GM18907 (cell line): ENCODE measurements at regions not wholly inside any gene's neighbourhood (a gene's known extent, or its start where the extent isn't known, plus 50 kb on each side); places are given as distances from the start of the nearest gene placed in this dataset.
"Not testable (repeated sequence)": the region's sequence is repeated elsewhere in the genome, so short reads cannot be mapped to it uniquely, and the experiment has no call there.

ENCODE experiments used
- ATAC-seq: cut with Tn5 transposase; IDR thresholded peaks from one replicate; pipeline ENCODE4 v1.9.1; 2021; ENCODE audit warnings: mild to moderate bottlenecking, moderate library complexity; ENCODE audit not compliant: unreplicated experiment

- no peak for ATAC-seq
Observed at GRCh38 chr6:14763139-14763538, 482.7 kb upstream of the JARID2 start.

DNA sequence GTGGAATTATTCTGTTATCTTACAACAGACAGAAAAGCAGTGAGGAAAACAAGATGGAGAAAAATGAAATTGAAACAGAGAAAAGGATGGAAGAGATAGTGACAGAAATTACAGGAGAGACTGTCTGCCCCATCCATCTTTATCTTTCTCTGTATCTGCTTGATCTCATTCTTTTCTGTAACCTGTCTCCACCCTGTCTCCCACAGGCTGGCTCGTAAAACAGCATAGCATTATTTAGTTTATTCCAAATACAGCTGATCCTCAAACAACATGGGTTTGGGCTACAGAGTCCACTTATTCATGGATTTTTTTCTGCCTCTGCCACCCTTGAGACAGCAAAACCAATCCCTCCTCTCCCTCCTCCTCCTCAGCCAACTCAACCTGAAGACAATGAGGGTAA lies 482.3 kb upstream of the JARID2 start:
- ATAC-seq = no peak

DNA sequence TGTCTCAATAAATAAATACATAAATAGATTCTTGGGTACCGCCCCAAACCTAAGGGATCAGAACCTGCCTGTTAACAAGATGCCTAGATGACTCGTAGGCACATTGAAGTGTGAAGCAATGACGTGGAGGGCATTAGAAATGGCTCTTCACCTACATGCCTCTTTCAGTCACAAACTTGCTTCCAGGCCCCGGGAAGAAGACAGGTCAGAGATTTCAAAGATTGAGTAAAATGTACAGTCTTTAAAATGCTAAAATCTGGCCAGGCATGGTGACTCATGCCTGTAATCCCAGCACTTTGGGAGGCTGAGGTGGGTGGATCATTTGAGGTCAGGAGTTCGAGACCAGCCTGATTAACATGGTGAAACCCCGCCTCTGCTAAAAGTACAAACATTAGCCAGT lies 480.8 kb upstream of the JARID2 start:
- ATAC-seq = no peak

GRCh38 chr6:14765721-14766390 lies 480.0 kb upstream of the JARID2 start:
- ATAC-seq = no peak

DNA sequence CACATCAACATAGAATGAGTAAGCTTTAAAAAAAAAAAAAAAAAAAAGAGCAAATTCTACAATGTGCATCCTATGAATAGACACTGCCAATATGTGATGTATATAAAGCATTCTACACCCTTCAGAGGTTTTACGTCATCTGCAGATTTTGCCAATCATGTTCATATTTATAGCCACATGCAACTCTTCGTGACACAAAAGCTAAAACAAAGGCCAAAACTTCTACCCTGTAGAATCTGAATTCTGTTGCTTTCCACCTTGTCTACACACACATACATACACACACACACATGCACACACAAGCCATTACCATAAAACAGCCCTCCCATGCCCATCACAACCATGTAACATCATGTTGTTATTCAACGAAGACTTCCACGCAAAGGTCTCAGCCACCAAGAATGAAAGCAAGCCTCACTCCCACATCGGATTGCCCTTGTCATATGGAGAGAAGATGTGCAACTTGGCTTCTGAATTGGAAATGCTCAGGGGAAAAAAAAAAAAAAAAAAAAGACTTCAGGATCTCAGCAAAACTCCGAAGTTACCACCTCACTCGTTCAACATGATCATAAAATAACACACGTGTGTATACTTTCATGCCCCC lies 479.4 kb upstream of the JARID2 start:
- ATAC-seq = no peak

GRCh38 chr6:14767226-14767625 lies 478.6 kb upstream of the JARID2 start:
- no peak for ATAC-seq

- ATAC-seq = no peak
Observed at GRCh38 chr6:14770040-14770439, 475.8 kb upstream of the JARID2 start.

DNA sequence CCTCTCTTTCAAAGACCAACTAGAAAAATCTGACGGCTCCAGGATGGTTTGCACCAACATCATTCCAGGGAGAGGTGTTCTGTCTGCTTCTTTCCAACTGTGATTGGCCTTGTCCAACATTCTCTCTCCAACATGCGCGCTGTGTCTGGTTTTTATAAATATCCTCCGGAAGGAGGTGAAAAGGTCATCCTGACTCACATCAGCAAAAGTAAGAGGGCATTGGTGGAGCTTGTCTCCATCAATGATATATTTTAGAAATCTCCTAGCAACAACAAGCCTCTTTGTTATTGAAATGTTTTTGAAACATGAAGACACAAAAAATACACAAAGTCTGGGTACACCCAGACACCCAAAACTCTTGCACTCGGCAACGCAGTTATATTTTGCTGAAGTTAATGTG lies 475.3 kb upstream of the JARID2 start:
- no peak for ATAC-seq

GRCh38 chr6:14771016-14771415 lies 474.9 kb upstream of the JARID2 start:
- ATAC-seq = no peak

DNA sequence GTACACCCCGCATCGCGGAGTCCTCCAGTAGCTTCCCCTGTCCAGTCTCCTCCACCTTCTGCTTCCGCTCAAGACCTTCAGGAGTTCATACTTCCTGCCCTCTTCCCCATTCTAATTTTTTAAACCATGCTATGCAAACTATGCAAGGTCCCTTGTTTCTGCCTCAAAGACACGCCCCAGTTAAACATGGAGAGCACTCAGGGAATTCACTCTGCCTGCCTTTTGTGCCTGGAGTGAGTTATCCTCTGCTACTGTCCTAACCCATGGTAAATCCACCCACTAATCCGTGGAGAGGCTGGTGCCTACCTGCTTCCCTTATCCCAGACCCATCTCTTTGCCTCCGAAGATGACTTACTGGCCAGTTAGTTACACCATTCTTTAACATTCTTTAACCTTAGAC lies 473.7 kb upstream of the JARID2 start:
- ATAC-seq = no peak

GRCh38 chr6:14775528-14775927 lies 470.3 kb upstream of the JARID2 start:
- no peak for ATAC-seq

- no peak for ATAC-seq
Observed at GRCh38 chr6:14776307-14776706, 469.6 kb upstream of the JARID2 start.

DNA sequence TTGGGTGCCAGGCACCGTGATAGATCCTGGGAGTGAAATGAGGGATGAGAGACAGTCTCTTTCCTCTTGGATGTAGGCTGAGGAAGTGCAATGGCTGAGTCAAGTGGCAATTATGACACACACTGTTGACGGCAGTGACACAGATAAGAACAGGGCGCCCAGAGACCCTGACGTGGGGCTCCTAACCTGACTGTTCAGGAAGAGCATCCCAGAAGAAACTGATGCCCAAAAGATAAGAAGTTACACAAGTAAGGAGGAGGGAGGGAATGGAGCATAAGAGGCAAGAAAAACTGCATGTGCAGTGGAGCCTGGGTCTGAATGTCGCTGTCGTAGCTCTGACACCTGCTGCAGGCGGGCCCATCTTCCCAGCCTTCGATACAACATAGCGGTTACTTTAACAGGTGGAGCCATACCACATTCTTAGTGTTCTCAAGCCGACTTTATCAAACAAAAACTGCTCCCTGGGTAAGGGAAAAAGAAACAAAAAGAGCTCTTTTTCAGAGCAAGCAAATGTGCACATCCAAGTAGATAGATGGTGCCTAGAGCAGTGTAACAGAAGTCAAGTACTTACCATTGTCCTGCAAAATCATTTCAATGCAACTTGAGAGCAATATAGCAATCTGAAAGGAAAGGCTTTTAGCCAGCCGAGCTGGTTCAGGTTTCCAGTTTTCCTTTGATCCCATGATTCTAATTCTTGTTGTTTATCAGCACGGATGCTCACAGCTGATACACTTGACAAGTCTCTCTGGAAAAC lies 463.9 kb upstream of the JARID2 start:
- ATAC-seq = no peak

DNA sequence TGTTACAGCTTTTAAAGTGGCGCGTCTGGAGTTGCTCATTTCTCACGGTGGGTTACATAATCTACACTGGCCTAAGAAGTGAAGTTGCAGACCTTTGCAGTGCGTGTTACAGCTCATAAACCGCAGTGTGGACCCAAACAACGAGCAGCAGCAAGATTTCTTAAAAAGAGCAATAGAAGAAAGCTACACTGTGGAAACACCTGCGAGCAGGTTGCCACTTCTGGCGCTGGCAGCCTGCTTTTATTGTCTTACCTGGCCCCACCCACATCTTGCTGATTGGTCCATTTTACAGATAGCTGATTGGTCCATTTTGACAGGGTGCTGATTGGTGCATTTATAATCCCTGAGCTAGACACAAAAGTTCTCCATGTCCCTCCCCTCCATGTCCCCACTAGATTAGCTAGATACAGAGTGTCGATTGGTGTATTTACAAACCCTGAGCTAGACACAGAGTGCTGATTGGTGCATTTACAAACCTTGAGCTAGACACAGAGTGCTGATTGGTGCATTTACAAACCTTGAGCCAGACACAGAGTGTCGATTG lies 462.9 kb upstream of the JARID2 start:
- not testable (repeated sequence) for ATAC-seq

DNA sequence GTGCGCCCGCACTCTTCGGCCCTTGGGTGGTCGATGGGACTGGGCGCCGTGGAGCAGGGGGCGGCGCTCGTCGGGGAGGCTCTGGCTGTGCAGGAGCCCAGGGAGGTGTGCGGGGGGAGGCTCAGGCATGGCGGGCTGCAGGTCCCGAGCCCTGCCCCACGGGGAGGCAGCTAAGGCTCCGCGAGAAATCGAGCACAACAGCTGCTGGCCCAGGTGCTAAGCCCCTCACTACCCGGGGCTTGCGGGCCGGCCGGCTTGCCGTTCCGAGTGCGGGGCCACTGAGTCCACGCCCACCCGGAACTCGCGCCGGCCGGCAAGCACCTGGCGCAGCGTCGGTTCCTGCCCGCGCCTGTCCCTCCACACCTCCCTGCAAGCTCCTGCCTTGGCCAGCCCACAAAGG lies 462.3 kb upstream of the JARID2 start:
- no peak for ATAC-seq

DNA sequence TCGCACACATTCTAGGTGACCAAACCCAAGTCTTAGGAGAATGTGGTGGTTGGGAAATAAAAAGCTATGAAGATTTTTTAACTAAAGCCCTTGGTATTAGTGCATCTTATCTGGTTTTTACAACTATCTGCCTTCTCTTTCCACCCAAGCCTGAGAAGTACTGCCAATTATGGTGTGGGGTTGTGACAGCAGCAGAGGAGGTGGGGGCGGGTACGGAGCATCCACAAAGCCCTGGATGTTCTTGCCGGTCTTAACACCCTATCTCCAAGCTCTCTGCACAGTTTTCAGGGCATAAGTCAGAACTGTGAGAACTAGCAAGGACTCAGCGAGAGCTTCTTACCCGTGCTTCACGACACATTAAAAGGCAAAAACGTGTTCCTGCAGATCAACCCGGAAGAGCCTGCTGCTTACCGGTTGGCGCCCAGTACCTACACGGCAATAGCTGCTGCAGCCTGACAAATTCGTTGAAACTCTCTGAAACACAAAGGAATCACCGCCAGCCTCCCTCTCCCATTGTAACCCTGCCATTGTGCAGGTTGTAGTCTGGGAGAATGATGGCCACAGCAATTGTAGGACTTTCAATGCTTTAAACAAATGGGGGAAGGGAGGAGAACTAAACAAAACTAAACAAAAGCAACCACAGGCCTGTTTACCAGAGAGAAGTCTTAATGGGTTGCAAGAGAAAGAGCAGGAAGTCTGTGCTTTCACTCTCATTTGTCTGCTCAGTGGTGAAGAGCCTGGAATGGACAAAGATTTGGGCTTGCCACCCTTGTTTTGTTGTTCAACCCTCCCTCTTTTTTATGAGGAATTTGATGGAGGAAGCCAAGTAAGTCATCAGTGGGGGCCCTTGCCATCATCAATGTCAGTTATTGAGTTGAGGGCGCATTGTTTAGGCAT lies 461.0 kb upstream of the JARID2 start:
- no peak for ATAC-seq

DNA sequence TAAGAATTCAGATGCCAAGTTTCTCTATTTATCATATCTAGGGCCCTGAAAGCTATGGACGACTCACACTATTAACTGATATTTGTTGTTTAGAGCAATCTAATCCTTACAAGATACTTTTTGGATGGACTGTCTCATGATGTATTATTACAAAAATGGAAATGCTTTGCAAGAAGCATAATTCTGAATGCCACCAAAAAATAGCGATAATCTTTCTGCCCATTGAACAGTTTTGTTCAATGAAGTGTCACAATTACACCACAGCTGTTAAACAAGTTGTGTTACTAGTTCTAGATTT lies 460.4 kb upstream of the JARID2 start:
- ATAC-seq = no peak

DNA sequence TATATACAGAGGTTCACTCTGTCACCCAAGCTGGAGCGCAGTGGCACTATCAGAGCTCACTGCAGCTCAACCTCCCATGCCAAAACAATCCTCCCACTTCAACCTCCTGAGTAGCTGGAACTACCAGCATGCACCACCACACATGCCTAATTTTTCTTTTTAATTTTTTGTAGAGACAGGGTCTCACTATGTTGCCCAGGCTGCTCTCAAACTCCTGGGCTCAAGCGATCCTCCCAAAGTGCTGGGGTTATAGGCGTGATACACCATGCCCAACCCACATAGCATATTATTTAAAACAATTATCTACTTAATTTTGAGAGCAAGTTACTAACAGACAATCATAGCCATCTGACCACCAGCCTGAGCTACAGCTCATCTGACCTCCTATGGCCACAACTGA lies 459.9 kb upstream of the JARID2 start:
- ATAC-seq = no peak

DNA sequence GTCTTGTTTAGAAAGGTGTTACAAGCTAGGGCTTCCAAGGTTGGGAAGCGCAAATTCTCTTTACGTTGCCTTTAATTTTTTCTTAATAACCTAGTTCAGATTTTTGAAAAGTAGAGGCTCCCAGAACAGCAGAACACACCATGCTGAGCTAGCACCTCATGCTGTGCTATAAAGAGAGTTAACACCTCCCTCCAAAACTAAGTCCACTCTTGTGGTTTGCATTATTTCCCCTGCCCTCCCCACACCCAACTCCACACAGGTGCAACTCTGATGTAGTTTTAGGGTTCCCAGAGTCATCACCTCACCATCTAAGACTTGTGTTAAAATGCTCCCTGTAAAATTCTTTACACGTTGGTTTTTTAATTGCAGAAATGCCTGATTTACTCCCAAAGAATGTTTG lies 459.4 kb upstream of the JARID2 start:
- no peak for ATAC-seq

GRCh38 chr6:14787250-14787649 lies 458.6 kb upstream of the JARID2 start:
- no peak for ATAC-seq

DNA sequence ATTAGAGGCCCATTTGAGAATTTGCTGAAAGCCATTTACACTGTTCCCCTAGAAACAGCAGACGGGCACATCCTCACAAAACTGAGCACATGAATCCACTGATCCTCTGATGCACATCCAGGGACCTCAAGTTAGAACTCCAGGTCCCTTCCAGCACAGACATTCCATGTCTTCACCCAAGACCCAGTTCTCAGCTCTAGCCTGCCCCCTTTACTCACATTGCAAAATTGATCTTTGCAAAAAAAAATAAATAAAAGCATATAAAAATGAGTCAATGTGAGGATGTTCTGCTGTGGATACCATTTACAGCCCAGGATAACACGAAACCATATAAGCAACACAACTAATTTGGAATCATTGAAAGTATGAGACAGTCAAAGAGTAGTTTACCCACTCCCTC lies 458.2 kb upstream of the JARID2 start:
- ATAC-seq = no peak
